SK-N-SH treated with all-trans-retinoic acid at 6 μM for 48 hours (cell line): ENCODE measurements at regions not wholly inside any gene's neighbourhood (a gene's known extent, or its start where the extent isn't known, plus 50 kb on each side); places are given as distances from the start of the nearest gene placed in this dataset.

Experiments used
- ATAC-seq: fragments of 200-7000 bp; cut with Tn5 transposase; 3 replicates; pipeline ENCODE4 v1.9.1; 2020; ENCODE audit warnings: mild to moderate bottlenecking, moderate library complexity
- ARNTL ChIP-seq: fragments of 450-650 bp; formaldehyde crosslinking; IDR thresholded peaks from 2 replicates; pipeline ENCODE4 v1.5.0; 2020; ENCODE audit warnings: low read depth, mild to moderate bottlenecking, moderate library complexity, borderline replicate concordance
- BACH2 ChIP-seq: fragments of 250-450 bp; sonication (Bioruptor Pico); IDR thresholded peaks from 2 replicates; pipeline ENCODE4 v1.9.0; 2021; ENCODE audit warnings: mild to moderate bottlenecking, borderline replicate concordance
- CSDC2 ChIP-seq: fragments of 250-450 bp; sonication (Bioruptor Pico); IDR thresholded peaks from 2 replicates; pipeline ENCODE4 v1.5.0; 2020; ENCODE audit warnings: mild to moderate bottlenecking, moderate library complexity
- ESRRG ChIP-seq: fragments of 250-450 bp; sonication (Bioruptor Pico); IDR thresholded peaks from 2 replicates; pipeline ENCODE4 v1.6.1; 2021; ENCODE audit warnings: mild to moderate bottlenecking
- GLIS3 ChIP-seq: fragments of 250-450 bp; sonication (Bioruptor Pico); IDR thresholded peaks from 2 replicates; pipeline ENCODE4 v1.5.0; 2020; ENCODE audit warnings: mild to moderate bottlenecking, moderate library complexity
- OSR1 ChIP-seq: fragments of 250-450 bp; sonication (Bioruptor Pico); IDR thresholded peaks from 2 replicates; pipeline ENCODE4 v1.8.0; 2022; ENCODE audit warnings: moderate library complexity, mild to moderate bottlenecking, inconsistent platforms
- PPARA ChIP-seq: fragments of 250-450 bp; sonication (Bioruptor Pico); IDR thresholded peaks from 2 replicates; pipeline ENCODE4 v1.5.0; 2020; ENCODE audit warnings: mild to moderate bottlenecking, borderline replicate concordance
- SNAI2 ChIP-seq: fragments of 250-450 bp; sonication (Bioruptor Pico); IDR thresholded peaks from 2 replicates; pipeline ENCODE4 v1.5.0; 2020; ENCODE audit warnings: mild to moderate bottlenecking, moderate library complexity
- TCF4 ChIP-seq: fragments of 250-450 bp; sonication (Bioruptor Pico); IDR thresholded peaks from 2 replicates; pipeline ENCODE4 v1.8.0; 2021; ENCODE audit warnings: mild to moderate bottlenecking, moderate library complexity, borderline replicate concordance
- TOX ChIP-seq: fragments of 250-450 bp; sonication (Bioruptor Pico); IDR thresholded peaks from 2 replicates; pipeline ENCODE4 v1.8.0; 2021; ENCODE audit warnings: mild to moderate bottlenecking, moderate library complexity, borderline replicate concordance
- ZC3H10 ChIP-seq: fragments of 250-450 bp; sonication (Bioruptor Pico); IDR thresholded peaks from 2 replicates; pipeline ENCODE4 v1.5.1; 2021; ENCODE audit warnings: mild to moderate bottlenecking, moderate library complexity
- ZFP3 ChIP-seq: fragments of 250-450 bp; sonication (Bioruptor Pico); IDR thresholded peaks from 2 replicates; pipeline ENCODE4 v1.5.0; 2020; ENCODE audit warnings: mild to moderate bottlenecking, moderate library complexity
- ZFP30 ChIP-seq: fragments of 450-650 bp; formaldehyde crosslinking; IDR thresholded peaks from 2 replicates; pipeline ENCODE4 v1.5.0; 2022; ENCODE audit warnings: mild to moderate bottlenecking, moderate library complexity
- ZNF565 ChIP-seq: fragments of 450-650 bp; formaldehyde crosslinking; conservative IDR thresholded peaks from 2 replicates; pipeline ENCODE4 v1.5.0; 2020; ENCODE audit warnings: low read depth, mild to moderate bottlenecking, moderate library complexity
- ZNF70 ChIP-seq: fragments of 450-650 bp; formaldehyde crosslinking; IDR thresholded peaks from 2 replicates; pipeline ENCODE4 v1.5.0; 2020; ENCODE audit warnings: mild to moderate bottlenecking, moderate library complexity
- ZNF8 ChIP-seq: fragments of 450-650 bp; formaldehyde crosslinking; IDR thresholded peaks from 2 replicates; pipeline ENCODE4 v1.5.0; 2020; ENCODE audit warnings: mild to moderate bottlenecking, moderate library complexity
- TF ChIP-seq, protein P1 (sequence below): fragments of 250-450 bp; sonication (Bioruptor Pico); IDR thresholded peaks from 2 replicates; pipeline ENCODE4 v1.5.0; 2020; ENCODE audit warnings: mild to moderate bottlenecking, moderate library complexity
- TF ChIP-seq, protein P2 (sequence below): fragments of 250-450 bp; sonication (Bioruptor Pico); IDR thresholded peaks from 2 replicates; pipeline ENCODE4 v1.8.0; 2020; ENCODE audit warnings: mild to moderate bottlenecking, moderate library complexity, borderline replicate concordance
- TF ChIP-seq, protein P3 (sequence below): fragments of 250-450 bp; sonication (Bioruptor Pico); IDR thresholded peaks from 2 replicates; pipeline ENCODE4 v1.8.0; 2021; ENCODE audit warnings: low read depth, mild to moderate bottlenecking, moderate library complexity, borderline replicate concordance
- TF ChIP-seq, protein P4 (sequence below): fragments of 250-450 bp; sonication (Bioruptor Pico); IDR thresholded peaks from 2 replicates; pipeline ENCODE4 v1.5.1; 2020; ENCODE audit warnings: low read depth, mild to moderate bottlenecking, moderate library complexity
- TF ChIP-seq, protein P5 (sequence below): fragments of 250-450 bp; sonication (Bioruptor Pico); IDR thresholded peaks from 2 replicates; pipeline ENCODE4 v1.5.1; 2021; ENCODE audit warnings: mild to moderate bottlenecking, moderate library complexity

DNA sequence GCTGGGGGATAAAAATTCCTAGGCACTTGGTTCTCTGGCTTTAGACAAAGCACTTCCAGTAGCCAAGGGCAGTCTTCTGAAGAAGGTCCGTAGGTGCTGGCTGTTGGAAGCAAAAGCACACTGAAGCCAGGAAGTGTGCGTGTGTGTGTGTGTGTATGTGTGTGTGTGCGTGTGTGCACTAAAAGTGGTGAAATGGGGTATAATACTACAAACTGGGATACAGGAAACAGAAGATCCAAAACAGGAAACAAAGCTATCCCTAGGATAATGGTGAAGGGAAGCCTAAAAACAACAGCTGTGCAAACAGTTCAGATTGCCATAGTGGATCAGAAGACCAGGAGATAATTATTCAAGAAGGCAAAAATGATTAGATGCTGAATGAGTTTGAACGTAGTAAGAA lies 103.4 kb downstream of the IL20RB start:
- ATAC-seq = no peak
- TF ChIP-seq CSDC2 (CRISPR knock-in tag) = no peak
- no peak for TF ChIP-seq ZNF70
- TF ChIP-seq, protein P1, sequence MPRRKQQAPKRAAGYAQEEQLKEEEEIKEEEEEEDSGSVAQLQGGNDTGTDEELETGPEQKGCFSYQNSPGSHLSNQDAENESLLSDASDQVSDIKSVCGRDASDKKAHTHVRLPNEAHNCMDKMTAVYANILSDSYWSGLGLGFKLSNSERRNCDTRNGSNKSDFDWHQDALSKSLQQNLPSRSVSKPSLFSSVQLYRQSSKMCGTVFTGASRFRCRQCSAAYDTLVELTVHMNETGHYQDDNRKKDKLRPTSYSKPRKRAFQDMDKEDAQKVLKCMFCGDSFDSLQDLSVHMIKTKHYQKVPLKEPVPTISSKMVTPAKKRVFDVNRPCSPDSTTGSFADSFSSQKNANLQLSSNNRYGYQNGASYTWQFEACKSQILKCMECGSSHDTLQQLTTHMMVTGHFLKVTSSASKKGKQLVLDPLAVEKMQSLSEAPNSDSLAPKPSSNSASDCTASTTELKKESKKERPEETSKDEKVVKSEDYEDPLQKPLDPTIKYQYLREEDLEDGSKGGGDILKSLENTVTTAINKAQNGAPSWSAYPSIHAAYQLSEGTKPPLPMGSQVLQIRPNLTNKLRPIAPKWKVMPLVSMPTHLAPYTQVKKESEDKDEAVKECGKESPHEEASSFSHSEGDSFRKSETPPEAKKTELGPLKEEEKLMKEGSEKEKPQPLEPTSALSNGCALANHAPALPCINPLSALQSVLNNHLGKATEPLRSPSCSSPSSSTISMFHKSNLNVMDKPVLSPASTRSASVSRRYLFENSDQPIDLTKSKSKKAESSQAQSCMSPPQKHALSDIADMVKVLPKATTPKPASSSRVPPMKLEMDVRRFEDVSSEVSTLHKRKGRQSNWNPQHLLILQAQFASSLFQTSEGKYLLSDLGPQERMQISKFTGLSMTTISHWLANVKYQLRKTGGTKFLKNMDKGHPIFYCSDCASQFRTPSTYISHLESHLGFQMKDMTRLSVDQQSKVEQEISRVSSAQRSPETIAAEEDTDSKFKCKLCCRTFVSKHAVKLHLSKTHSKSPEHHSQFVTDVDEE (CRISPR knock-in tag) = no peak
- no peak for TF ChIP-seq TOX
- no peak for TF ChIP-seq SNAI2 (CRISPR knock-in tag)
- TF ChIP-seq PPARA = no peak
- no peak for TF ChIP-seq GLIS3 (CRISPR knock-in tag)
- no peak for TF ChIP-seq ARNTL
- TF ChIP-seq, protein P2, sequence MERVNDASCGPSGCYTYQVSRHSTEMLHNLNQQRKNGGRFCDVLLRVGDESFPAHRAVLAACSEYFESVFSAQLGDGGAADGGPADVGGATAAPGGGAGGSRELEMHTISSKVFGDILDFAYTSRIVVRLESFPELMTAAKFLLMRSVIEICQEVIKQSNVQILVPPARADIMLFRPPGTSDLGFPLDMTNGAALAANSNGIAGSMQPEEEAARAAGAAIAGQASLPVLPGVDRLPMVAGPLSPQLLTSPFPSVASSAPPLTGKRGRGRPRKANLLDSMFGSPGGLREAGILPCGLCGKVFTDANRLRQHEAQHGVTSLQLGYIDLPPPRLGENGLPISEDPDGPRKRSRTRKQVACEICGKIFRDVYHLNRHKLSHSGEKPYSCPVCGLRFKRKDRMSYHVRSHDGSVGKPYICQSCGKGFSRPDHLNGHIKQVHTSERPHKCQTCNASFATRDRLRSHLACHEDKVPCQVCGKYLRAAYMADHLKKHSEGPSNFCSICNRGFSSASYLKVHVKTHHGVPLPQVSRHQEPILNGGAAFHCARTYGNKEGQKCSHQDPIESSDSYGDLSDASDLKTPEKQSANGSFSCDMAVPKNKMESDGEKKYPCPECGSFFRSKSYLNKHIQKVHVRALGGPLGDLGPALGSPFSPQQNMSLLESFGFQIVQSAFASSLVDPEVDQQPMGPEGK (CRISPR knock-in tag) = no peak
- no peak for TF ChIP-seq TCF4 (CRISPR knock-in tag)
- no peak for TF ChIP-seq ZFP30
- no peak for TF ChIP-seq BACH2 (CRISPR knock-in tag)
- no peak for TF ChIP-seq ZFP3 (CRISPR knock-in tag)
- no peak for TF ChIP-seq ZC3H10
- TF ChIP-seq, protein P3, sequence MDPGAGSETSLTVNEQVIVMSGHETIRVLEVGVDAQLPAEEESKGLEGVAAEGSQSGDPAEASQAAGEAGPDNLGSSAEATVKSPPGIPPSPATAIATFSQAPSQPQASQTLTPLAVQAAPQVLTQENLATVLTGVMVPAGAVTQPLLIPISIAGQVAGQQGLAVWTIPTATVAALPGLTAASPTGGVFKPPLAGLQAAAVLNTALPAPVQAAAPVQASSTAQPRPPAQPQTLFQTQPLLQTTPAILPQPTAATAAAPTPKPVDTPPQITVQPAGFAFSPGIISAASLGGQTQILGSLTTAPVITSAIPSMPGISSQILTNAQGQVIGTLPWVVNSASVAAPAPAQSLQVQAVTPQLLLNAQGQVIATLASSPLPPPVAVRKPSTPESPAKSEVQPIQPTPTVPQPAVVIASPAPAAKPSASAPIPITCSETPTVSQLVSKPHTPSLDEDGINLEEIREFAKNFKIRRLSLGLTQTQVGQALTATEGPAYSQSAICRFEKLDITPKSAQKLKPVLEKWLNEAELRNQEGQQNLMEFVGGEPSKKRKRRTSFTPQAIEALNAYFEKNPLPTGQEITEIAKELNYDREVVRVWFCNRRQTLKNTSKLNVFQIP (CRISPR knock-in tag) = no peak
- no peak for TF ChIP-seq ZNF8 (CRISPR knock-in tag)
- no peak for TF ChIP-seq OSR1 (CRISPR knock-in tag)

DNA sequence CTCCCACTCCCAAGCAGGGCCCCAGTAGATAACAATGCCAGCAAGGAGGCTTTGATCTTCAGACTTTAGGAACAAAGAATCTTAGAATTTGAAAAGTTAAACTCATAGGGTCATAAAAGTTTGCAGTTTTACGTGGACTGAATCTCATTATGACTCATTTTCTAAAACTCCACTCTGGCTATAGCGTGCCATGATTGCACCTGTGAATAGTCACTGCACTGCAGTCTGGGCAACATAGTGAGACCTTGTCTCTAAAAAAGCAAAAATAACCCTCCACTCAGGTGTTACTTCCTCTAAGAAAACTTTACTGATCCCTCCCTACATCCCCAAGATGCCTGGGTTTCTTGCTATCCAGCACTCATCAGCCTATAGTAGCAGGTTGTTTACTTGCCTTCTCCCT lies 104.5 kb downstream of the IL20RB start:
- ATAC-seq = no peak
- TF ChIP-seq ZFP30 = no peak
- no peak for TF ChIP-seq TOX
- TF ChIP-seq ESRRG (CRISPR knock-in tag) = no peak
- no peak for TF ChIP-seq ZFP3 (CRISPR knock-in tag)
- TF ChIP-seq, protein P4, sequence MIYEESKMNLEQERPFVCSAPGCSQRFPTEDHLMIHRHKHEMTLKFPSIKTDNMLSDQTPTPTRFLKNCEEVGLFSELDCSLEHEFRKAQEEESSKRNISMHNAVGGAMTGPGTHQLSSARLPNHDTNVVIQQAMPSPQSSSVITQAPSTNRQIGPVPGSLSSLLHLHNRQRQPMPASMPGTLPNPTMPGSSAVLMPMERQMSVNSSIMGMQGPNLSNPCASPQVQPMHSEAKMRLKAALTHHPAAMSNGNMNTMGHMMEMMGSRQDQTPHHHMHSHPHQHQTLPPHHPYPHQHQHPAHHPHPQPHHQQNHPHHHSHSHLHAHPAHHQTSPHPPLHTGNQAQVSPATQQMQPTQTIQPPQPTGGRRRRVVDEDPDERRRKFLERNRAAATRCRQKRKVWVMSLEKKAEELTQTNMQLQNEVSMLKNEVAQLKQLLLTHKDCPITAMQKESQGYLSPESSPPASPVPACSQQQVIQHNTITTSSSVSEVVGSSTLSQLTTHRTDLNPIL (CRISPR knock-in tag) = no peak
- no peak for TF ChIP-seq ZNF565 (CRISPR knock-in tag)
- no peak for TF ChIP-seq SNAI2 (CRISPR knock-in tag)
- TF ChIP-seq, protein P5, sequence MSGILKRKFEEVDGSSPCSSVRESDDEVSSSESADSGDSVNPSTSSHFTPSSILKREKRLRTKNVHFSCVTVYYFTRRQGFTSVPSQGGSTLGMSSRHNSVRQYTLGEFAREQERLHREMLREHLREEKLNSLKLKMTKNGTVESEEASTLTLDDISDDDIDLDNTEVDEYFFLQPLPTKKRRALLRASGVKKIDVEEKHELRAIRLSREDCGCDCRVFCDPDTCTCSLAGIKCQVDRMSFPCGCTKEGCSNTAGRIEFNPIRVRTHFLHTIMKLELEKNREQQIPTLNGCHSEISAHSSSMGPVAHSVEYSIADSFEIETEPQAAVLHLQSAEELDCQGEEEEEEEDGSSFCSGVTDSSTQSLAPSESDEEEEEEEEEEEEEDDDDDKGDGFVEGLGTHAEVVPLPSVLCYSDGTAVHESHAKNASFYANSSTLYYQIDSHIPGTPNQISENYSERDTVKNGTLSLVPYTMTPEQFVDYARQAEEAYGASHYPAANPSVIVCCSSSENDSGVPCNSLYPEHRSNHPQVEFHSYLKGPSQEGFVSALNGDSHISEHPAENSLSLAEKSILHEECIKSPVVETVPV = no peak
- no peak for TF ChIP-seq ARNTL
- no peak for TF ChIP-seq BACH2 (CRISPR knock-in tag)
- no peak for TF ChIP-seq GLIS3 (CRISPR knock-in tag)
- TF ChIP-seq, protein P3 (CRISPR knock-in tag) = no peak
- TF ChIP-seq ZNF70 = no peak
- TF ChIP-seq, protein P1 (CRISPR knock-in tag) = no peak
- TF ChIP-seq, protein P2 (CRISPR knock-in tag) = no peak
